ENCODE measurements at regions not wholly inside any gene's neighbourhood (a gene's known extent, or its start where the extent isn't known, plus 50 kb on each side); places are given as distances from the start of the nearest gene placed in this dataset.

DNA sequence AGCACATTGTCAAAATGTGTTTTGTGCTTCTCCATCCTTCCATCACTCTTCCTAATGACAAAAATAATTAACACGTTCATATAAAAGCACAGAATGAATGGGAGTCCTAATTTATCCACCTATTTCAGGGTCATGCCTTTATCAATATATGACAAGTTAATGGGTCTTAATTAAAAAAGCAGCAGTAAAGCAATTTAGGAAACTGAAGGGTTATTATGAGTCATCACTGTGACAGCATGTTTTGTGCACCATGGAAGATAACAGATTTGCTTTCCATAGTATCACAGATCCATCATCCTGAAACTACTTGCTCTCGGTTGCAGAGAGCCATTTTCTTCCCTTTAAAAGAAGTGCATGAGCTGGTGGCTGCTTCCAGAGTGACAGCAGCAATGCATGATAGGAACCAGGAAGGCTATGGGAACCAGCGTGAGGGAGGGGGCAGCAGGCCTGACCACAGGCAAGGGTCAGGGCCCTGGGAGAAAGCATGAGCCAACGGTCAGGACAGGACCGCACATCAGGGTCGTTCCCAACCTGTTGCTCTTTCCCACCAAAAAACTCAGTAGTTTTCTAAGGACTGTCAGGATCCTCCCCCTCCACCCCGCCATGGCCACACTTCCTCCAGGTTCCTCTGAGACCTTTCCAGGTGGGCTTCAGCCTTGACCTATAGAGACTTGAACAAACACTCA lies 784.1 kb downstream of the UQCRFS1 start:
- Histone ChIP-seq H3K27ac (ENCODE audit: poor library complexity, severe bottlenecking) (no peak overlapping the region), H3K4me3 (ENCODE audit: severe bottlenecking) (no peak overlapping the region), H3K27me3 (ENCODE audit: insufficient read depth, poor library complexity, severe bottlenecking) (no peaks in the 10 kb centered on the region), H3K4me1 (ENCODE audit: insufficient read depth, poor library complexity, severe bottlenecking) (peaks cover 15% of the 10 kb centered on the region), H3K36me3 (ENCODE audit: low read depth) (no peaks in the 10 kb centered on the region), H3K9me3 (ENCODE audit: severe bottlenecking) (no peaks in the 10 kb centered on the region)
- TF ChIP-seq, protein P1, sequence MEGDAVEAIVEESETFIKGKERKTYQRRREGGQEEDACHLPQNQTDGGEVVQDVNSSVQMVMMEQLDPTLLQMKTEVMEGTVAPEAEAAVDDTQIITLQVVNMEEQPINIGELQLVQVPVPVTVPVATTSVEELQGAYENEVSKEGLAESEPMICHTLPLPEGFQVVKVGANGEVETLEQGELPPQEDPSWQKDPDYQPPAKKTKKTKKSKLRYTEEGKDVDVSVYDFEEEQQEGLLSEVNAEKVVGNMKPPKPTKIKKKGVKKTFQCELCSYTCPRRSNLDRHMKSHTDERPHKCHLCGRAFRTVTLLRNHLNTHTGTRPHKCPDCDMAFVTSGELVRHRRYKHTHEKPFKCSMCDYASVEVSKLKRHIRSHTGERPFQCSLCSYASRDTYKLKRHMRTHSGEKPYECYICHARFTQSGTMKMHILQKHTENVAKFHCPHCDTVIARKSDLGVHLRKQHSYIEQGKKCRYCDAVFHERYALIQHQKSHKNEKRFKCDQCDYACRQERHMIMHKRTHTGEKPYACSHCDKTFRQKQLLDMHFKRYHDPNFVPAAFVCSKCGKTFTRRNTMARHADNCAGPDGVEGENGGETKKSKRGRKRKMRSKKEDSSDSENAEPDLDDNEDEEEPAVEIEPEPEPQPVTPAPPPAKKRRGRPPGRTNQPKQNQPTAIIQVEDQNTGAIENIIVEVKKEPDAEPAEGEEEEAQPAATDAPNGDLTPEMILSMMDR (IDR thresholded peaks at IDR 0.05; ENCODE audit: poor library complexity, severe bottlenecking), result no peak
- ATAC-seq (ENCODE audit: low read depth), result no peak
- no peak for DNase-seq (ENCODE audit: low spot score)

DNA sequence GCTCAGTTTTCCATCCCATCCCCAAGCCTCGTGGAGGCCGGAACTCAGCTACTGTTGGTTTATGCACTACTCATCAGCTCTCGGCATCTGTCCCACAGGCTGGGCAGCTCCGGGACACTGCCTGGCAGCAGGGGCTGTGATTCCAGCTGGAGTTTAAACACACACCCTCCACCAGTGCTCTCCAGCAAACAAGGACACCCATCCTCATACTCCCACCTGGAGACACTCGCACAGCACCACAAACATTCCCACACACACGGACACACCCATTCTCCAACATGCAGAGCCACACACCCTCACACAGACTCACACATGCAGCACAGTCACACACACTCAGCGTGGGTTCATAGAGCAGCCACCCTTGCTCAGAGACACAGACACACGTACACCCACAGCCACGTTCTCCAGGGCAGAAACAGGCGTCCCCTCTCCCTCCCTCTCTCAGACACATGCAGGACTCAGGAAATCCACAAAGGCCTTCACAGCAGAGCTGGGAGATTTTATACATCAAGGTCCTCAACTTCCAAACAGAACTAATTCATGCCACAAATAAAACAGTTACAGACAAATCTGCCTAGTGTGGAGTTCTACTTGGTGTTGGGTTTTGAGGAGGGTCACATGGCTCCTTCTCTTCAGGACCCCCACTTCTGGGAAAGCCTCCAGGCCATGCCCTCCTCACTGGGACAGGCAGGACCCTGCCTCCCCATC lies 785.4 kb downstream of the UQCRFS1 start:
- Histone ChIP-seq H3K27ac (ENCODE audit: poor library complexity, severe bottlenecking) (no peak overlapping the region), H3K9me3 (ENCODE audit: severe bottlenecking) (no peaks in the 10 kb centered on the region), H3K4me1 (ENCODE audit: insufficient read depth, poor library complexity, severe bottlenecking) (peaks cover 15% of the 10 kb centered on the region), H3K27me3 (ENCODE audit: insufficient read depth, poor library complexity, severe bottlenecking) (no peaks in the 10 kb centered on the region), H3K4me3 (ENCODE audit: severe bottlenecking) (no peak overlapping the region), H3K36me3 (ENCODE audit: low read depth) (no peaks in the 10 kb centered on the region)
- TF ChIP-seq, protein P1 (IDR thresholded peaks at IDR 0.05; ENCODE audit: poor library complexity, severe bottlenecking), result no peak
- ATAC-seq (ENCODE audit: low read depth) (no peak), DNase-seq (ENCODE audit: low spot score) (no peak)

DNA sequence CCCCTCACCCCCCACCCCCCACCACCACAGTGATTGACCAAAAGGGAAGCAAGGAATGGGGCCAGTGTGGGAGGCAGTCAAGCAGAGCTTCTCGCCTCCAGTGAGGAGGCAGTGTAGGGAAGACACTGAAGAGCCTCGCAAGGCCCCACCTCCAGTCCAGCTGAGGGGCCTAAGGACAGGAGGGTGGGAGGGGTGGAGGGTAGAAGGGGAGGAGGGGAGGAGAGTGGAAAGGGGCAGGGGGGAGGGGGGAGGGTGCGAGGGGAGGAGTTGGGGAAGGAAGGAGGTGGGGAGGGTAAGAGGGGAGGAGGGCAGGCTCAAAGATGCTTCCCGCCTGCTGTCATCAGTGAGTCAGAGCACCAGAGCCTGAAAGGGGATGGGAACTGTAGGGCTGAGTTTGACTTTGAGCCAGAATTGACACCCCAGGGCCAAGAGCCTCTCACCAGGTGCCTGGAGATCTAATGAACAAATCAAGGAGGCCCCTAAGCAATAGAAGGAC lies 786.2 kb downstream of the UQCRFS1 start:
- TF ChIP-seq, protein P1 (IDR thresholded peaks at IDR 0.05; ENCODE audit: poor library complexity, severe bottlenecking), result no peak
- no peaks in the 10 kb centered on the region for H3K36me3 ChIP-seq (ENCODE audit: low read depth)
- DNase-seq (ENCODE audit: low spot score) (no peak), ATAC-seq (ENCODE audit: low read depth) (peak; percentile 85)
- no peak overlapping the region for H3K27ac ChIP-seq (ENCODE audit: poor library complexity, severe bottlenecking)
- H3K4me3 ChIP-seq (ENCODE audit: severe bottlenecking), result no peak overlapping the region
- peaks cover 15% of the 10 kb centered on the region for H3K4me1 ChIP-seq (ENCODE audit: insufficient read depth, poor library complexity, severe bottlenecking)
- H3K9me3 ChIP-seq (ENCODE audit: severe bottlenecking), result no peaks in the 10 kb centered on the region
- no peaks in the 10 kb centered on the region for H3K27me3 ChIP-seq (ENCODE audit: insufficient read depth, poor library complexity, severe bottlenecking)

DNA sequence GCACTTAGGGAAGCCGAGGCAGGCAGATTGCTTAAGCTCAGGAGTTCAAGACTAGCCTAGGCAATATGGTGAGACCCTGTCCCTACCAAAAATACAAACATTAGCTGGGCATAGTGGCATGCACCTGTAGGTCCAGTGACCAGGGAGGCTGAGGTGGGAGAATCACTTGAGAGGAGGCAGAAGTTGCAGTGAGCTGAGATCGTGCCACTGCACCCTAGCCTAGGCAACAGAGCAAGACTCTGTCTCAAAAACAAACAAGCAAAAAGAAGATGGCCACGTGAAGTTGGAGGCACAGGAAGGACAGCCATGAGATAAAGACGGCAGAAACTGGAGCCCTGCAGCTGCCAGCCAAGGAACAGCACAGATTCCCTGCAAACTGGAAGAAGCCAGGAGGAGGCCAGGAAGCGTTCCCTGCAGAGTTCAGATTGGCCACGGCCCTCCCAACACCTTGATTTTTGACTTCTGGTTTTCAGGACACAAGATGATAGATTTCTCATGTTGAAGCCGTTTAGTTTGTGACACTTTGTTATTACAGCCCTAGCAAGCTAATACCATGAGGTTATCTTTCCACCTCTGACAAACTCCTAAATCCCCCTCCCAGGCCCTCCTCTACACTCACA lies 786.7 kb downstream of the UQCRFS1 start:
- no peak for ATAC-seq (ENCODE audit: low read depth)

More for the DNA sequence above, 786.7 kb downstream of the UQCRFS1 start:
- Histone ChIP-seq H3K9me3 (ENCODE audit: severe bottlenecking) (no peaks in the 10 kb centered on the region), H3K27me3 (ENCODE audit: insufficient read depth, poor library complexity, severe bottlenecking) (no peaks in the 10 kb centered on the region), H3K27ac (ENCODE audit: poor library complexity, severe bottlenecking) (peak overlapping the region; percentile 4), H3K4me1 (ENCODE audit: insufficient read depth, poor library complexity, severe bottlenecking) (peaks cover 15% of the 10 kb centered on the region), H3K4me3 (ENCODE audit: severe bottlenecking) (no peak overlapping the region), H3K36me3 (ENCODE audit: low read depth) (no peaks in the 10 kb centered on the region)
- TF ChIP-seq, protein P1 (IDR thresholded peaks at IDR 0.05; ENCODE audit: poor library complexity, severe bottlenecking), result no peak
- DNase-seq (ENCODE audit: low spot score), result no peak
